ENCODE measurements at regions not wholly inside any gene's neighbourhood (a gene's known extent, or its start where the extent isn't known, plus 50 kb on each side); places are given as distances from the start of the nearest gene placed in this dataset.
"Not testable (repeated sequence)": the region's sequence is repeated elsewhere in the genome, so short reads cannot be mapped to it uniquely, and the experiment has no call there.

DNA sequence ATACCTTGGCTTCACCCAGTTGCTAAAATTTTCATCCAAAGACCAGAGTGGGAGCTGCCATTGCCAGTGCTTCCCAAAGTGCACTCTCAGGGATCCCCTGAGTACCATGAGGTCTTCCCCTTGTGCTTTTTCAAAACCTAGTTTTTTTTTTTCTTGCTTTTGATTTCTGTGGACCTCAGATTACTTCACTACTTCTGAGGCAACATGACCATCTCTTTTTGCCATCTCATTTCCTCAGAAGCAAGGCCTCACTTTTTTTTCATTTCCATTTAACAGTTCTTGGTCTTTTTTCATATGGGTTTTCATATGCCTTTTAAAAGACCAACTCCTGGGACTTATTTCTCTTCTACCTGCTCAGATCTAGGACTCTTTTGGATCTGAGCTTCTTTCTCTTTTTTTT is 64.1 kb upstream of the MMS22L start:
- TF ChIP-seq, protein P1, sequence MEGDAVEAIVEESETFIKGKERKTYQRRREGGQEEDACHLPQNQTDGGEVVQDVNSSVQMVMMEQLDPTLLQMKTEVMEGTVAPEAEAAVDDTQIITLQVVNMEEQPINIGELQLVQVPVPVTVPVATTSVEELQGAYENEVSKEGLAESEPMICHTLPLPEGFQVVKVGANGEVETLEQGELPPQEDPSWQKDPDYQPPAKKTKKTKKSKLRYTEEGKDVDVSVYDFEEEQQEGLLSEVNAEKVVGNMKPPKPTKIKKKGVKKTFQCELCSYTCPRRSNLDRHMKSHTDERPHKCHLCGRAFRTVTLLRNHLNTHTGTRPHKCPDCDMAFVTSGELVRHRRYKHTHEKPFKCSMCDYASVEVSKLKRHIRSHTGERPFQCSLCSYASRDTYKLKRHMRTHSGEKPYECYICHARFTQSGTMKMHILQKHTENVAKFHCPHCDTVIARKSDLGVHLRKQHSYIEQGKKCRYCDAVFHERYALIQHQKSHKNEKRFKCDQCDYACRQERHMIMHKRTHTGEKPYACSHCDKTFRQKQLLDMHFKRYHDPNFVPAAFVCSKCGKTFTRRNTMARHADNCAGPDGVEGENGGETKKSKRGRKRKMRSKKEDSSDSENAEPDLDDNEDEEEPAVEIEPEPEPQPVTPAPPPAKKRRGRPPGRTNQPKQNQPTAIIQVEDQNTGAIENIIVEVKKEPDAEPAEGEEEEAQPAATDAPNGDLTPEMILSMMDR (conservative IDR thresholded peaks at IDR 0.05), result no peak

DNA sequence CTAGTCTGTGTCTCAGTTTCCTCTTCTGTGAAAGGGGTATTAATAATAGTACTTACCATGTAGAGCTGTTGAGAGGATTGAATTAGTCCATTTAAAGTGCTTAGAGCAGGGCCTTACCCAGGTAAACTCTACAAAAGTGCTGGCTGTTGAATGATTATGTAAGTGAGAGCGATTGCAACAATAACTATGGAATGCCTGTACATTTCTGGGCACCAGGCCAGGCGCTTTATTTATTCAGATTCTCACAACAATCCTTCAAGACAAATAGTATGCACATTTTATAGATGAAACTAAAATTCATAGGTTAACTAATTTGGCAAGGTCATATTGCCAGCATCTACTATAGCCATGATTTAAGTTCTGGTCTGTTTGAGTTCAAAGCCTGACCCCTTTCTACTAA is 78.3 kb upstream of the MMS22L start:
- no peak overlapping the region for H3K27ac ChIP-seq
- TF ChIP-seq, protein P1 (conservative IDR thresholded peaks at IDR 0.05), result no peak

More for the DNA sequence above, 64.1 kb upstream of the MMS22L start:
- no peak overlapping the region for H3K27ac ChIP-seq

- H3K27ac ChIP-seq, result no peak overlapping the region
- TF ChIP-seq, protein P1 (conservative IDR thresholded peaks at IDR 0.05), result no peak
These were observed 81.3 kb upstream of the MMS22L start for GRCh38 chr6:97364327-97364726.

GRCh38 chr6:97382071-97382470 is 99.1 kb upstream of the MMS22L start:
- not testable (repeated sequence) for H3K27ac ChIP-seq

- TF ChIP-seq, protein P1 (conservative IDR thresholded peaks at IDR 0.05), result no peak
- no peak overlapping the region for H3K27ac ChIP-seq
These were observed 109.7 kb upstream of the MMS22L start for GRCh38 chr6:97392735-97393134.

GRCh38 chr6:97394160-97394748 is 111.2 kb upstream of the MMS22L start:
- TF ChIP-seq, protein P1 (conservative IDR thresholded peaks at IDR 0.05), result peak; percentile 94

DNA sequence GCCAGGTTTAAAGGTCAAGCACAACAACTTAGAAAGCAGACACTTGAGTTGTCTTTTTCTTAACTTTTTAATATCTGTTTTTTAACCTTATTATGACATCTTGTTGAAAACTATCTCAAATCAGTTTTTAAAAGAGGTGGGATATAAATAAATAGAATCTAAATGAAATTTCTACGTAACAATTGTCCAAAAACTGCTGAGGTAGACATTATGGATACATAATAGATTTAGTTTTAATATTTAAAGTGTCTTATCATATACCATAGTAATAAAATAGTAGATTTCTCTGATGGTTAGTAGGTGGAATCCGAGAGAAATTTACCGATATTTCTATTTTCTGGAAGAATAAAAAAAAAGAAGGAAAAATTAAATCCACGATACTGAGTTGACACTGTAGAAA is 113.9 kb upstream of the MMS22L start:
- TF ChIP-seq, protein P1 (conservative IDR thresholded peaks at IDR 0.05), result no peak
- H3K27ac ChIP-seq, result no peak overlapping the region

More at GRCh38 chr6:97394160-97394748, 111.2 kb upstream of the MMS22L start:
- H3K27ac ChIP-seq, result no peak overlapping the region

DNA sequence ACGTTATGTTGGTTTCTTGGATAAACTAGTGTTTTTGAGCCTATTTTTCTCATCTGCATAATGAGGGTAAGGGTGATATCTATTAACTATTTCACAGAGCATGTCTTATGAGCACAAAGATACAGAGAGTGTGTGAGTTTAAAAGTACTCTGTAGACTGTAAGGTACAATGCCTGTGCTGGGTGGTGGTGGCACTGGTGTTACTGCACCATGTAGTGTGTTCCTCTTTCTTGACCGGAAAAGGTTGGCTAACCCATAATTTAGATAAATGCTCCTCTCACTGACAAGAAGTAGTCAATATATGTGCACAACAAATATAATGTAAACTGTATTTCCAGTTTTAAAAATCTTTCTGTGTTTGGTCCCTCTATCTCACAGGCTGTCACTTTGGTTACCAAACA is 116.2 kb upstream of the MMS22L start:
- TF ChIP-seq, protein P1 (conservative IDR thresholded peaks at IDR 0.05), result no peak
- no peak overlapping the region for H3K27ac ChIP-seq
